IPS-18a (cell line): ENCODE measurements at regions not wholly inside any gene's neighbourhood (a gene's known extent, or its start where the extent isn't known, plus 50 kb on each side); places are given as distances from the start of the nearest gene placed in this dataset.
"Not testable (repeated sequence)": the region's sequence is repeated elsewhere in the genome, so short reads cannot be mapped to it uniquely, and the experiment has no call there.

Experiments used
- H3K27ac ChIP-seq: one replicate; pipeline ENCODE4 v1.5.1; 2013; ENCODE audit warnings: low read length
- H3K27me3 ChIP-seq: one replicate; pipeline ENCODE4 v1.6.1; 2013; ENCODE audit warnings: mild to moderate bottlenecking, low read length; ENCODE audit not compliant: control insufficient read depth, insufficient read depth
- H3K36me3 ChIP-seq: one replicate; pipeline ENCODE4 v1.6.1; 2013; ENCODE audit warnings: low read depth, low read length; ENCODE audit not compliant: control insufficient read depth
- H3K4me1 ChIP-seq: one replicate; pipeline ENCODE4 v1.6.1; 2013; ENCODE audit warnings: low read depth, low read length; ENCODE audit not compliant: control insufficient read depth
- H3K4me3 ChIP-seq: one replicate; pipeline ENCODE4 v1.5.1; 2013; ENCODE audit warnings: low read length
- H3K9ac ChIP-seq: one replicate; pipeline ENCODE4 v1.6.1; 2013; ENCODE audit warnings: mild to moderate bottlenecking, low read length, moderate library complexity
- H3K9me3 ChIP-seq: one replicate; pipeline ENCODE4 v1.6.1; 2013; ENCODE audit warnings: low read depth, low read length; ENCODE audit not compliant: control insufficient read depth

- H3K36me3 ChIP-seq, result no peaks in the 10 kb centered on the region
- peak overlapping the region; percentile 37 for H3K4me3 ChIP-seq
- H3K9me3 ChIP-seq, result no peaks in the 10 kb centered on the region
- peaks cover 15% of the 10 kb centered on the region for H3K4me1 ChIP-seq
- peaks cover 35% of the 10 kb centered on the region for H3K27me3 ChIP-seq
- H3K27ac ChIP-seq, result no peak overlapping the region
- H3K9ac ChIP-seq, result no peak overlapping the region
Observed at GRCh38 chr2:131425231-131425941, 50.5 kb upstream of the TUBA3D start.

DNA sequence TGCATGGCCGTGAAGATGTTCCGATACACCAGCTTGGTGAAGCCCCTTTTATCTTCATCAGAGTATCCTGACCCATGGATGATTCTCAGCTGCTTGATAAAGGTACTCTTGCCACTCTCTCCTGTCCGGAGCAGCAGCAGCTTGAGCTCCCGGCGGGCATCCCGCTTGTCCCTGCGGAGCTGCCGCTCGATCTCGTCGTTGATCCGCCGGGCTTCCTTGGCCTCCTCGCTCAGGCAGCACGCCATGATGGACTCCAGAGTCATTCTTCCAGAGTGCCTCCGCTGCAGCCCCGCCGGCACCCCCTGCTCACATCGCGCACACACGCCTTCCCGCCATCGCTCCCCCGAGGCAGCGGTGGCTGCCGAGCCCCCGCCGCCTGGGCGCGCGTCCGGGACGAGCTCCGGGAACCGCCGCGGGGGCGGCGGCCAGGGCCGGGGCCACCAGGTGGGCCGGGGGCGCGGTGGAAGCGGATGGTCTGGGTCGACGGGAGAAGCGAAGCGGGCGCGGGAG is 51.3 kb upstream of the TUBA3D start:
- peak overlapping the region; percentile 38 for H3K4me3 ChIP-seq
- H3K4me1 ChIP-seq, result peaks cover 20% of the 10 kb centered on the region
- H3K36me3 ChIP-seq, H3K9me3 ChIP-seq, H3K9ac ChIP-seq, H3K27ac ChIP-seq: not testable (repeated sequence)
- peaks cover 35% of the 10 kb centered on the region for H3K27me3 ChIP-seq

DNA sequence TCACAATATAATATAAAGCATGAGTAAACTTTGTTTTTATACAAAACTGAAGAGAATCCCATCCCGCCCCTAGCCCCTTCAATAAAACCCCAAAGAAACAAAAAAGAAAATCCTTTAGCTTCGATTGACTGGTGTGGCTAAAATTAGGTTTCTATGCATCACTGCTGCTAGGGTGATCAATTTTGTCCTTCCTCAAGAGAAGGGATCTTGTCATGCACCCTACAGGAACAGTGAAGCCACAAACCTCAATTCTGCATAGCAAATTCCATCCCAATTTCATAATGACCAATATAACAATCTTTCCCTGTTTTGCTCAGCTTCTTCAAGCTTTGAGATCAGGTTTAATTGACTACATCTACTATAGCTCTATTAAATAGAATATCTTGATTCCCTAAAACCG is 55.2 kb upstream of the TUBA3D start:
- H3K27ac ChIP-seq, H3K4me3 ChIP-seq, H3K9ac ChIP-seq, H3K9me3 ChIP-seq, H3K36me3 ChIP-seq: not testable (repeated sequence)
- H3K4me1 ChIP-seq, result peaks cover 28% of the 10 kb centered on the region
- H3K27me3 ChIP-seq, result peaks cover 23% of the 10 kb centered on the region

GRCh38 chr2:131419441-131419840 is 55.5 kb upstream of the RAB6D start:
- Histone ChIP-seq H3K27me3 (peaks cover 15% of the 10 kb centered on the region), H3K27ac (no peak overlapping the region), H3K36me3 (no peaks in the 10 kb centered on the region), H3K4me3 (peak overlapping the region; percentile 33), H3K4me1 (peaks cover 26% of the 10 kb centered on the region), H3K9ac (no peak overlapping the region), H3K9me3 (no peaks in the 10 kb centered on the region)

DNA sequence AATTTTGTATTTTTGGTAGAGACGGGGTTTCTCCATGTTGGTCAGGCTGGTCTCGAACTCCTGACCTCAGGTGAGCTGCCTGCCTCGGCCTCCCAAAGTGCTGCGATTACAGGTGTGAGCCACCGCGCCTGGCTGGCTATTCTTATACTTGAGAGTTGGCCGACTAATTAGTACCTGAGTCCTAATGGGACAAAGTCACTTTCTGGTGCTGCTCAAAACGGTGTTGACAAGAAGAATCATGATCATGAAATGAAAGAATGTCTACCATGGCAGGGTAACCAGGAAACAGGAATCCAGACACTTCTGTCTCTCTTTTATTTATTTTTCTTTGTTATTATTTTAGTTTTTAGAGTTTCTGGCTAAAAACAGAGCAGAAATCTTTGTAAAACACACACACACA is 54.7 kb upstream of the RAB6D start:
- Histone ChIP-seq H3K27me3 (peaks cover 7% of the 10 kb centered on the region), H3K4me1 (peaks cover 26% of the 10 kb centered on the region), H3K4me3 (no peak overlapping the region), H3K27ac (no peak overlapping the region), H3K9me3 (no peaks in the 10 kb centered on the region), H3K9ac (no peak overlapping the region), H3K36me3 (no peaks in the 10 kb centered on the region)

DNA sequence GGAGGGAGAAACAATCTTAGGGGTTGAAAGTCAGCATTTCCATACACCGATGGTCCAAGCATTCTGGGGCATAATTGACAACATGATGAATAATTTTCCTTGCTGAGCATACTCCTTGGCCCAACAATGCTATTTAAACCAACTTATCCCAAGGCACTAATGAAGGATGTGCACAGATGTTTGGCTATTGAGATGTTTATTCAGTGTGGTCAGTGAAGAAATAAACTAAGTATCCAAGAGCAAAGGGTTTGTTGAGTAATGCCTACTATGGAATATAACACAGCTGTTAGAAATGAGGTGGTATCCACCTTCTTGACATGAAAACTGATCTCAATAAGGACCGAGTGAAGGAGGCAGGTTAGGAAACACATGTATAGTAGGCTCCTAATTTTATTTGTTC is 53.9 kb upstream of the RAB6D start:
- H3K4me1 ChIP-seq, result peaks cover 26% of the 10 kb centered on the region
- H3K27ac ChIP-seq, result no peak overlapping the region
- no peak overlapping the region for H3K9ac ChIP-seq

DNA sequence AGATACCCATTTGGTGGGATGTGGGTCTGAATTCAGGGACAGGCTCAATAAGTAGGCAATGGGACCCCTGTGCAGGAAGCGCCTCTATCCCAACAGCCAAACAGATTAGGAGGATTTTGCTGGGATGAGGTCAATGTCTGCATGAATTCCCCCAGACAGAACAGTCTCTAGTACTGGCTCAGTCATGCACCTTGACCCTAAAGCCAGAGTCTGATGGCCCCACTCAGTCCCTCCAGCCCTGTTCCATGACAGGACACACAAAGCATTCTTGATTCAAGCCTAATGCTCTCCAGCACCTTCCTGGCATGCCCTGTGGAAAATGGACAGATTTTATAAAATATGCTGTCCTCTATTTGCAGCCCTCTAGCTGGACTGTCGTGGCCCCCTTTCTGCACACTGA is 49.8 kb upstream of the RAB6D start:
- H3K27me3 ChIP-seq, result no peaks in the 10 kb centered on the region
- H3K9me3 ChIP-seq, result no peaks in the 10 kb centered on the region
- no peaks in the 10 kb centered on the region for H3K36me3 ChIP-seq
- H3K27ac ChIP-seq, result no peak overlapping the region
- H3K4me1 ChIP-seq, result no peaks in the 10 kb centered on the region
- no peak overlapping the region for H3K4me3 ChIP-seq
- H3K9ac ChIP-seq, result no peak overlapping the region

More for the DNA sequence above, 53.9 kb upstream of the RAB6D start:
- Histone ChIP-seq H3K36me3 (no peaks in the 10 kb centered on the region), H3K4me3 (no peak overlapping the region), H3K27me3 (no peaks in the 10 kb centered on the region), H3K9me3 (no peaks in the 10 kb centered on the region)
